ENCODE measurements at regions not wholly inside any gene's neighbourhood (a gene's known extent, or its start where the extent isn't known, plus 50 kb on each side); places are given as distances from the start of the nearest gene placed in this dataset.

GRCh38 chr3:141418751-141419150 is 50.4 kb downstream of the ZBTB38 start:
- DNase-seq: no peak

GRCh38 chr3:141419946-141420345 is 51.6 kb downstream of the ZBTB38 start:
- no peak for DNase-seq

GRCh38 chr3:141421186-141421585 is 52.9 kb downstream of the ZBTB38 start:
- DNase-seq: no peak

GRCh38 chr3:141421639-141422319 is 53.5 kb downstream of the ZBTB38 start:
- no peak for DNase-seq

- no peak for DNase-seq
These were observed 54.8 kb downstream of the ZBTB38 start for GRCh38 chr3:141422961-141423582.

- no peak for DNase-seq
These were observed 57.4 kb downstream of the ZBTB38 start for GRCh38 chr3:141425523-141426233.

- DNase-seq: peak; percentile 62 to 73
These were observed 58.2 kb downstream of the ZBTB38 start for GRCh38 chr3:141426404-141427034.

GRCh38 chr3:141427764-141428163 is 59.1 kb upstream of the RASA2 start:
- DNase-seq: no peak

- no peak for DNase-seq
These were observed 57.3 kb upstream of the RASA2 start for GRCh38 chr3:141429371-141430035.

- no peak for DNase-seq
These were observed 56.5 kb upstream of the RASA2 start for GRCh38 chr3:141430316-141430715.

GRCh38 chr3:141431411-141432378 is 55.1 kb upstream of the RASA2 start:
- DNase-seq: no peak

GRCh38 chr3:141432904-141433303 is 53.9 kb upstream of the RASA2 start:
- no peak for DNase-seq

GRCh38 chr3:141434255-141434654 is 52.6 kb upstream of the RASA2 start:
- no peak for DNase-seq

GRCh38 chr3:141436180-141436579 is 50.6 kb upstream of the RASA2 start:
- DNase-seq: no peak

Data from right lung (tissue), 2 donors.